ENCODE measurements at regions not wholly inside any gene's neighbourhood (a gene's known extent, or its start where the extent isn't known, plus 50 kb on each side); places are given as distances from the start of the nearest gene placed in this dataset.

DNA sequence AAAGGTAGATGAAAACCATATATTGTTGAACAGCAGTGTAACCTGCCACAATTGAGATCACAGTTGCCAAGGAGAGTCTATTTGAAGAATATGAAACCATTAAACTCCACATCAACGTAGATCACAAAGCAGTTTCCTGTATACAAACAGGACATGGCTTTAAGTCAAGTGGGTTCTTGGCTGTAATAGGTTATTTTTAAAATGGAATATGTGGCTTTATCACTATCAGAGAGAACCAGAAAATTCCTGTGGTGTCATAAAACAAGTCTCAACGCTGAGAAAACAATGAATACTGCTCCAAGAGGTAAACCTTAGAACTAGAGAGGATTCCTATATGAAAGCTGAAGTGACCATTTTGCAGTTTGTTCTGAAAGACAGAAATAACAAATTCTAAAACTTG lies 999.7 kb downstream of the CDH11 start:
- ATAC-seq (ENCODE audit: insufficient number of reproducible peaks, low FRiP score, low read depth) = no peak
- Histone ChIP-seq H3K27me3 (replicated peaks; ENCODE audit: insufficient read depth) (no peaks in the 10 kb centered on the region), H3K27ac (no peak overlapping the region), H3K36me3 (no peaks in the 10 kb centered on the region), H3K9me3 (no peaks in the 10 kb centered on the region), H3K4me1 (ENCODE audit: control insufficient read depth in 1 of 2, low read depth in 2 of 2) (no peaks in the 10 kb centered on the region), H3K4me3 (no peak overlapping the region)
- TF ChIP-seq, protein P1, sequence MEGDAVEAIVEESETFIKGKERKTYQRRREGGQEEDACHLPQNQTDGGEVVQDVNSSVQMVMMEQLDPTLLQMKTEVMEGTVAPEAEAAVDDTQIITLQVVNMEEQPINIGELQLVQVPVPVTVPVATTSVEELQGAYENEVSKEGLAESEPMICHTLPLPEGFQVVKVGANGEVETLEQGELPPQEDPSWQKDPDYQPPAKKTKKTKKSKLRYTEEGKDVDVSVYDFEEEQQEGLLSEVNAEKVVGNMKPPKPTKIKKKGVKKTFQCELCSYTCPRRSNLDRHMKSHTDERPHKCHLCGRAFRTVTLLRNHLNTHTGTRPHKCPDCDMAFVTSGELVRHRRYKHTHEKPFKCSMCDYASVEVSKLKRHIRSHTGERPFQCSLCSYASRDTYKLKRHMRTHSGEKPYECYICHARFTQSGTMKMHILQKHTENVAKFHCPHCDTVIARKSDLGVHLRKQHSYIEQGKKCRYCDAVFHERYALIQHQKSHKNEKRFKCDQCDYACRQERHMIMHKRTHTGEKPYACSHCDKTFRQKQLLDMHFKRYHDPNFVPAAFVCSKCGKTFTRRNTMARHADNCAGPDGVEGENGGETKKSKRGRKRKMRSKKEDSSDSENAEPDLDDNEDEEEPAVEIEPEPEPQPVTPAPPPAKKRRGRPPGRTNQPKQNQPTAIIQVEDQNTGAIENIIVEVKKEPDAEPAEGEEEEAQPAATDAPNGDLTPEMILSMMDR (IDR thresholded peaks at IDR 0.05) = no peak
- no peak for DNase-seq (ENCODE audit: low spot score)

DNA sequence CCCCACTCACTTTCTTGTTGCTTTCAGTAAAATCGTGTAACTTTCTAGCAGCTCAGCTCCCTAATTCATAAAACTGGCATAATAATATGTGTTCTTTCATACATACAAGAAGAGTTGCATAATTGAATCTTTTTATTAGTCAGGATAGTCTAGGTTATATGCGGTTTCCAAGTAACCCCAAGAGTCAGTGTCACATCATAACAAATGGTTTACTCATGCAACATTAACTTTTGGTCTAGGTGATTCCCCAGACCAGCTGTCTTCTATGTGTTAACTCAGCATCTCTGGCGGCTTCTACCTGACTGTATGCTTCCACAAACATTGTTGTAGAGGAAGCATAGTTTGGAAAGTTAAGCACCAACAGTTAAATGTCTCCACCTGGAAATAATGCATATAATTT lies 1000.4 kb downstream of the CDH11 start:
- no peak for DNase-seq (ENCODE audit: low spot score)
- no peaks in the 10 kb centered on the region for H3K27me3 ChIP-seq (replicated peaks; ENCODE audit: insufficient read depth)
- no peak for ATAC-seq (ENCODE audit: insufficient number of reproducible peaks, low FRiP score, low read depth)
- no peaks in the 10 kb centered on the region for H3K4me1 ChIP-seq (ENCODE audit: control insufficient read depth in 1 of 2, low read depth in 2 of 2)
- no peaks in the 10 kb centered on the region for H3K9me3 ChIP-seq
- H3K27ac ChIP-seq = no peak overlapping the region
- TF ChIP-seq, protein P1 (IDR thresholded peaks at IDR 0.05) = no peak
- no peaks in the 10 kb centered on the region for H3K36me3 ChIP-seq
- no peak overlapping the region for H3K4me3 ChIP-seq

DNA sequence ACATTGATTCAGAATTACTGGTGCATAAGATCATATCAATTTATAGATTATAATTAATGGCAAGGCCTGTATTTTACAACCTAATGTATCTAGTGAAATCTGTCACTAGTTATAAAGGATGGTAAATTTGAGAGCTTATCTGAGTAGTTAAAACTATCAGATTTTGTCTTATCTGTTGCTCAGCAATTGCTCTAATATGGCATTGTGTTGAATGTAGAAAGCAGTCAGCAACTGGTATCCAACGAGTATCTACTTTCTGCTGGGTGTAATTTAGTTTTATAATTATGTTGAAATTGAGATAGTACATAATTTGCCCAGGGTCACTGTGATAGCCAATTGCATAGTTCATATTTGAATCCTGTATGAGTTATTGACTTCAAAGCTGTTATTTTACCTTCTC lies 1005.7 kb downstream of the CDH11 start:
- TF ChIP-seq, protein P1 (IDR thresholded peaks at IDR 0.05) = no peak
- H3K27ac ChIP-seq = no peak overlapping the region
- ATAC-seq (ENCODE audit: insufficient number of reproducible peaks, low FRiP score, low read depth) (no peak), DNase-seq (ENCODE audit: low spot score) (no peak)
- H3K27me3 ChIP-seq (replicated peaks; ENCODE audit: insufficient read depth) = no peaks in the 10 kb centered on the region
- H3K4me1 ChIP-seq (ENCODE audit: control insufficient read depth in 1 of 2, low read depth in 2 of 2) = no peaks in the 10 kb centered on the region
- no peak overlapping the region for H3K4me3 ChIP-seq
- no peaks in the 10 kb centered on the region for H3K9me3 ChIP-seq
- no peaks in the 10 kb centered on the region for H3K36me3 ChIP-seq

DNA sequence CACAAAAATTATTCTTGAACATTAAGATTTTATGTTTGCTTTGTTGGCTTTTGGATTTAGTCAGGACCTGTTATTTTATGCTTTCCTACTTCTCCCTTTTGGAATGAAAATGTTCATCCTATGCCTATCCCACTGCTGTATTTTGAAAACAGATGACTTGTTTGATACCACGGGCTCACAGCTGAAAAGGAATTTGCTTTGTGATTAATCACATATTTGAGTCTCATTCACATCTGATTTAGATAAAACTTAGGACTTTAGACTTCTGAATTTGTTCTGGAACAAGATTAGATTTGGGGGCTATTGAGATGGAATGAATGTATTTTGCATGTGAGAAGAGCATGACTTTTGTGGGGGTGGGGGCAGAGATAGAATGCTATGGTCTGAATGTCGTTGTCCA lies 1012.6 kb downstream of the CDH11 start:
- Histone ChIP-seq H3K4me1 (ENCODE audit: control insufficient read depth in 1 of 2, low read depth in 2 of 2) (no peaks in the 10 kb centered on the region), H3K27me3 (replicated peaks; ENCODE audit: insufficient read depth) (no peaks in the 10 kb centered on the region), H3K36me3 (no peaks in the 10 kb centered on the region), H3K27ac (no peak overlapping the region), H3K9me3 (no peaks in the 10 kb centered on the region), H3K4me3 (no peak overlapping the region)
- no peak for ATAC-seq (ENCODE audit: insufficient number of reproducible peaks, low FRiP score, low read depth)
- no peak for DNase-seq (ENCODE audit: low spot score)
- TF ChIP-seq, protein P1 (IDR thresholded peaks at IDR 0.05) = no peak

DNA sequence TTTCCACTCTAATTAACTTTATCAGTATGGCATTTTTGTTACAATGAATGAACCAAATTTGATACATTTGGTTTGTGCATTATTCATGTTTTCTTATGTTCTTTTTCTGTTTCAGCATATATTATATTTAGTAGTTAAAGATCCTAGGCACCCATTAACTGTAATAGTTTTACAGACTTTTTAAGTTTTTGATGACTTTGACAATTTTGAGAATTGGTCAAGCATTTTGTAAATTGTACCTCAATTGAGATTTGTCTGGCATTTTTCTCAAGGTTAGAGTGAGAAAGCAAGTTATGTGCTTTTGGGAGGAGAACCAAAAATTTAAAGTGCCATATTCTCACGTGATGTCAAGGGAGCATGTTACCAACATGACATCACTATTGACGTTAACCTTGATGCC lies 1019.2 kb downstream of the CDH11 start:
- no peaks in the 10 kb centered on the region for H3K36me3 ChIP-seq
- ATAC-seq (ENCODE audit: insufficient number of reproducible peaks, low FRiP score, low read depth) (no peak), DNase-seq (ENCODE audit: low spot score) (no peak)
- no peaks in the 10 kb centered on the region for H3K4me1 ChIP-seq (ENCODE audit: control insufficient read depth in 1 of 2, low read depth in 2 of 2)
- H3K27ac ChIP-seq = no peak overlapping the region
- H3K9me3 ChIP-seq = no peaks in the 10 kb centered on the region
- TF ChIP-seq, protein P1 (IDR thresholded peaks at IDR 0.05) = no peak
- H3K4me3 ChIP-seq = no peak overlapping the region
- H3K27me3 ChIP-seq (replicated peaks; ENCODE audit: insufficient read depth) = no peaks in the 10 kb centered on the region
